GM19025 (cell line): ENCODE measurements at regions not wholly inside any gene's neighbourhood (a gene's known extent, or its start where the extent isn't known, plus 50 kb on each side); places are given as distances from the start of the nearest gene placed in this dataset.

Source experiments
- ATAC-seq: cut with Tn5 transposase; IDR thresholded peaks from one replicate; pipeline ENCODE4 v1.9.1; 2021; ENCODE audit warnings: mild to moderate bottlenecking, low read depth, moderate library complexity; ENCODE audit not compliant: unreplicated experiment

DNA sequence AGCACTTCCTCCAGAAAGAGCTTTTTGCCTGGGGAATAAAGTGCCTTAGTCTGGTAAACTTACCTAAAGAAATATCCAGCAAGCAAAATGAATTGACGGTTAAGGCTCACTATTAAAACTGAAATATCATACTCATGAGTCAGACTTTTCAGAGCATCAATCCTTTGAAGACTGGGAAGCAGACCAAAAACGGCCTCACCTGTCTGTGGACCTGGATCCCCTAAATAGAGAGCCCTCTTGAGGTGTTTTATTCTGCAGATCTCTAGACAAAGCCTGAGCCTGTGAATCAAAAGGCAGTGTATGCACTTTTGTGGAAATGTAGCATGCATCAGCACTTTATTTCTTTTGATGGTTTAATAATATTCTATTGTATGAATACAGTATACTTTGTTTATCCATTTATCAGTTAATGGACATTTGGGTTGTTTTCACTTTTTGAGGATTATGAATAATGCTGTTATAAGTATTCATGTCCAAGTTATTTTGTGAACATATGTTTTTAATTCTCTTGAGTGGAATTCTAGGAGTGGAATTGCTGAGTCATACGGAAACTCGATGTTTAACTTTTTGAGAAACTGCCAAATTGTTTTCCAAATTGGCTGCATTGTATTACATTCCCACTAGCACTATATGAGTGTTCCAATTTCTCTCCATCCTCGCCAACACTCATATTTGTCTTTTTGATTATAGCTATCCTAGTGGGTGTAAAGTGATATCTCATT, 449.0 kb upstream of the IGFBP3 start:
- no peak for ATAC-seq

DNA sequence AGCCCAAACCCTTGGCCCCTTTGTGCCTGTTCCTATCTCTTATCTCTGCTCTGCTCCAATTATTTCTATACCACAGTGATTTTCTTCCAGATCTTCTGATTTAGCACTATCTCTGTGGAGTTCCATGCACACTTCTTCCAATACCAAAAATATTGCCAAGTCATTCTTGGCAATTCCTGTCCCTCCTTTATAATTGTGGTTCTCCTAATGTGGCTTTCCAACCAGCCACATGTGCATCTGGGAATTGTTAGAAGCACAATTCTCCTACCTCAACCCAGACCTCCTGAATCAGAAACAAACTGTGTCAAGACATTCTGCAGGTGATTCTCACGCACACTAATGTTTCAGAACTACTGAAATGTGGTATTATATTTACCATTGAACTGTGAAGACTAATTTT, 447.8 kb upstream of the IGFBP3 start:
- ATAC-seq: no peak

- ATAC-seq: no peak
Measured at GRCh38 chr7:46366526-46366925, 445.5 kb upstream of the IGFBP3 start.

- no peak for ATAC-seq
Measured at GRCh38 chr7:46363688-46364087, 442.6 kb upstream of the IGFBP3 start.

- ATAC-seq: no peak
Measured at GRCh38 chr7:46360811-46361210, 439.7 kb upstream of the IGFBP3 start.

- no peak for ATAC-seq
Measured at GRCh38 chr7:46360296-46360695, 439.2 kb upstream of the IGFBP3 start.

GRCh38 chr7:46357851-46358250, 436.8 kb upstream of the IGFBP3 start:
- ATAC-seq: no peak

DNA sequence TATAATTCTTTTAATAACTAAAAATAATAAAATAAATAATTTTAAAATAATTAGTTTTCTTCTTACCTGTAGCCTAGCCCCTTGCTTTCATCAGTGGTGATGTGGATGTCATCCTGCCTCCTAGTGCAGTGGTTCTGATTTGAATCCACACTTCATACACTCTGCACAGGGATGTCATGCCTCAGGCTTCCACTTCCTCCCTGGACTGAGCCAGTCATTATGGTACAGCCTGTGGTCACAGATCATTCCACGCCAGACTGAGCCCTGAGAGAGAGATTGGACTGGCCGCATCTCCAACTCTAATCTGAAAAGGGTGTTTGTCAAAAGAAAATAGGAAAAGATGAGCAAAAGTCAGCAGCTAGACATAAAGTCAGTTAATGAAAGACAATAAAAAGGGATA, 436.2 kb upstream of the IGFBP3 start:
- no peak for ATAC-seq

DNA sequence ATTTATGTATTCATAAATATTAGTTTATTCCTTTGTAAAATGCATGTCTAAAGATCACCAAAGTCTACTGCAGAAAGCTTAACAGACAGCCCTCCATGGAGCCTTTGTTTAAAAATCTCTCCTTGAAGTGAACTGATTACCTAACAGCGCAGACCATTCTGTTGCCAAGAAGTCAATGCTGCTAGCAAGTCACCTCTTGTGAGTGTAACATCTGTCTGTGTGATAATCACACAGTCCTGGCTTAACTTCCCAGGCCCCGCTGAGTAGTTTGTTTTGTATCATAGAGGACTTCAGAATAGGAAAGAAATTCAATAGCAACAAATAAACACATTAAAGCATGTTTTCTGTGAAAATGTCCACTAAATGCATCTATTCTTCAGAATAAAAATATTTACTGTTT, 435.3 kb upstream of the IGFBP3 start:
- ATAC-seq: no peak

DNA sequence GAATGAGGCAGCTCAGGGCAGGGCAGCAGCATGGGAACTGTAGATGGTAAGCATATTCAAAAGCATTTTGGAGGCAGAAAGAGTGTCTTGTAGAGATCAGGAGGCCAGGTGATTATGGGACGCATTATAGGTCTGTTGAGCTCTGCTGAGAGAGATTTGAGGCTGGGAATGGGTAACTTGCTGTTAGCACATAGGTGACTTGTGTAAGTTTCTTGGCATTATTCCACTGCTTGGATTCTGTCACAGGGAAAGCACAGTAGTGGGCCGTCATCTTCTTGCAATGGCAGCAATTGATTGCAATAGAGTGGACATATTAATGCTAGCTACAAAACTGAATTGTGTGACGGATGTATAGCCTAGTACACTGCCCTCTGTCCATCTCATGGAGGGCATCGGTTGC, 434.3 kb upstream of the IGFBP3 start:
- ATAC-seq: no peak

GRCh38 chr7:46352004-46352954, 431.2 kb upstream of the IGFBP3 start:
- ATAC-seq: no peak

- ATAC-seq: no peak
Measured at GRCh38 chr7:46349490-46349889, 428.4 kb upstream of the IGFBP3 start.

- no peak for ATAC-seq
Measured at GRCh38 chr7:46344533-46344932, 423.5 kb upstream of the IGFBP3 start.

DNA sequence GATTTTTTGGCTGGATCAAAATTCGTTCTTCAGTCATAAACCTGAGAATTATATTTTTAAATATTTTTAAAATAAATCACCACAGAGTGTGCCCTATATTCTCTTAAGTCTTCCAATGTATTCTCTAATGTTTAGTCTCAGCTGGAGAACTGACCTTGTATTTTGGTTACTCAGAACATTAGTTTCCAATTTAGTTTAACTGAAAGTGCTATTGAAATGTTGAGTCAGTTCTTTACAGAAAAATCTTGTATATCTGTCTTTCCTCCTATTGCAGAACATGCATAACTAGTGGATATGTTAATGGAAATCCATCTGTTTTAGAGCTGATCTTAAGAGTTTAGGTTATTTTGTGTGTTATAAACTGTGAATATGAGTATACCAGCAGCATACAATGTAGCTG, 422.7 kb upstream of the IGFBP3 start:
- ATAC-seq: no peak

DNA sequence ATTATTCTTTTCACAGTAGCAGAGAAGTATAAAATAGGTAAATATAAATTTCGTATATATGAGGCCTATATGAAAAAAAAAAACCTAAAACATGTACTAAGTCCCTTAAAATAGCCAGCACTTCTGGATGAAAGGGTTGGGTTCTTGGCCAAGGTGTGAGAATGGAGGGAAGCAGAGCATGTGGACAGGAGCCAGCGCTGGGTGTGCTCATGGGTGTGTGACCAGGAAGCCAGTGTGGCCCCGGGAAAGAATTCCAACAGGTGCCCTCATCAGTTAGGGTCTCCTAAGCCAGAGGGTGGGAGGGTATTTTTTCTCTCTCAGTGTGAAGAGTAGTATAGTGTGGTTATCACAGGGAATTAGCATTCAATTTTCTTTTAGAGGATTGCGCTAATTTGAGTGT, 401.9 kb upstream of the IGFBP3 start:
- no peak for ATAC-seq

DNA sequence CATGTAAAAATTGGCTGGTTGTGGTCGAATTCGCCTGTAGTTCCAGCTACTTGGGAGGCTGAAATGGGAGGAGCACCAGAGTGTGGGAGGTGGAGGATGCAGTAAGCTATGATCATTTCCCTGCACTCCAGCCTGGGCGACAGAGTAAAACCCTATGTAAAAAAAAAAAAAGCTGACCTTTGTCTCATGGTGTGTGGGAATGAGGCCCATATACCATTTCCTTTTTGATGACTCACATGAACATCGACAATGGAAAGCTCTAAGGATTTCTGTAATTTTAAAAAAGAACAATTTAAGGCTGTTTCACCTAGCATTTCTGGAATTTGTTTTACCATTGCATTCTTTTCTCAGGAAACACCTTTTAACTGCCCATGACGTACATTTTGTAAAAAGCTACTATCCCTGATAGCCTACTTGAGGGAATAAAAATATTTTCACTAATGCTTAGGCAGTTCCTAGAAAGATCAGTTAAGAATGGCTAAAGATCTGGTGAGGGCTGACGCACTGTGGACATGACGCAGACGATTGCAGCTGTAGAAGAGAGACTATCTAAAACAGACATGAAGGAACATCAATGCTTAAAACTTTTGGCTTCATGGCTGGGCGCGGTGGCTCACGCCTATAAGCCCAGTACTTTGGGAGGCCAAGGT, 400.6 kb upstream of the IGFBP3 start:
- no peak for ATAC-seq

DNA sequence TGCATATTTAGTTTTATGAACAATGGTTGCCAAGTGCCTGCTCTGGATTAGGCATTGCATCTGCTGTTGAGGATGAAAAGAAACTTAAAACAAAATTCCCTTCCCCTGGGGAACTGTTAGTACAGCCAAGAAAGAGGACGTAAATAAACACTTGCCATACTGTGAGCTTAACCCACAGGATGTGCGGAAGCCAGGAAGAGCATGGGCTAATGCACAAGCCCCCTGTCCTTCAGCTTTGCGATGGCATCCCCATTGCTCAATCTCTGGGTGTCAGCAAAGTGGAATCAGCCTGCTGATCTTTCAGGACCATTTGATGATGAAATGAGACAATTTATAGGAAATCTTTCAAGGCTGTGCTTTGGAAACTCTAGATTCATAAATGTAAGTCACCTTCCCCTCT, 399.9 kb upstream of the IGFBP3 start:
- no peak for ATAC-seq

DNA sequence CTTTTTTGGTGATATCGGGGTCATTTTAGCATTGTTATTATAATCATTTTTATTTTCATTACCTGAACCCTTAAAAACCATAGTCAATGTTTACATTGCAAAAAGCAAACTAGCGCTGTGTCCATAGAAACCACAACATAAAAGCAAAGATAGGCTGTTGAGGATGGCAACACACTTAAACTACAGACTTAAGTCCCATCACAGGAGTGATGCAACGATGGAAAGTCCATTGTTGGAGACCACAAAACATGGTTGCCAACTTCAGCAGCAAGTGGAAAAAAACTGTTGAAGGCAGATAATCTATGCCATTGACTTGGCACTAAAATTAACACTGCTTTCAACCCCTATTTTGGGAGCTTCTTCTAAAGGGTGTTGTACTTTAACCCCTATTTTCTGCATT, 398.8 kb upstream of the IGFBP3 start:
- no peak for ATAC-seq

DNA sequence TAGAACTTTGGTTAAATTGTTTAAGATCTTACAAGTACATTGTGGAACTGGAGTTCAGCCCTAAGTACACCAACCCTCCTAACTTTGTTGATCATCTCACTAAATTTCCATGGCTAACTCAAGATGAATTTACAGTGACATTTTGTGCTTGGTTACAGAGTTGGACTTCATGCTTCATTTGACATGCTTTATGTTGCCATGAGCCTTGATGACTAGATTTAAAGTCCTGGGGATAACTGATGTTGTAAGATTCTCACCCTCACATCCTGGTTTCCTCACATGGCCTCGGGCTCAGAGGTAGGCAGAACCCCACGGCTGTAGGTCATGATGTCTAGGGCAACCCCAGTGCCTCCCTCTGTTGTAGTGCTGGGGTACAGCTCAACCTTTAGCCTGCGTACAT, 397.2 kb upstream of the IGFBP3 start:
- ATAC-seq: no peak

DNA sequence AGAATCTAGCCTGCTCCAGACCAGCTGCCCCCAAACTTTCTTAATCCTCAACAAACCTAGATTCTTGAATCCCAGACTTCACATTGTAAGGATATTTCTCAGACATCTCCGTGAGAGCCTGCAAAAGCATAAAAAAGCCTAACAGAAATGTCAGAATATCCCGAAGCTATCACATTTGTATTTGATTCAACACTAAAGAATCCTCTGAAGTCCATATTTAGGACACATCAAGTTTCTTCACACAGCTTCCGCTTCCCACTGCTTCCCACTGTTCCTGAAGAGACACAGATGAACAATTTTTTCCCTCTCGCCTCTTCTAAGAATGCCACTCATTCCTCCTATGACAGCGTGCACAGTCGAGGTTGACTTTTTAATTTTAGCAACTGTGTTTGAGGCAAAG, 396.2 kb upstream of the IGFBP3 start:
- no peak for ATAC-seq

DNA sequence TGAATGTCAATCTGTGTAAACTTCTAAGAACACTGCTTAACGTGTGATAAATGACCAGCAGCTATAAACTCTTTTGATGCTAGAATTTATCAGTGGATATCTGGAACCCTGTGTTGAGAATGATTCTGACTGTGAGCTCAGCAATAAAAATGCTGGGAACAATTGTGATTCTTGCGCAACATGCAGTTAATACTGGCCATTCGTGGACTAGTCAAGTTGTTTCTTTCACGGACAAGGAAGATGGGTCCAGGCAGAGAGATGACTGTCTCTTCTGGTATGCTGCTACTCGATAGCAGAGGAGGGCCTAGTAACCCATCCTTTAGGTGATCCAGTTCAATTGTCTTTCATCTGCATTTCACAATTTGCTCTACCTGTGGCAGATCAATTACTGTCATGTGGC, 394.8 kb upstream of the IGFBP3 start:
- no peak for ATAC-seq
